ENCODE measurements at regions not wholly inside any gene's neighbourhood (a gene's known extent, or its start where the extent isn't known, plus 50 kb on each side); places are given as distances from the start of the nearest gene placed in this dataset.

GRCh38 chr5:77898385-77898784 is 122.2 kb upstream of the TBCA start:
- H3K9me3 ChIP-seq (replicated peaks; ENCODE audit: control insufficient read depth, insufficient read depth, low read depth, low read length): no peaks in the 10 kb centered on the region
- no TSS peak for BruUV-seq (replicated peaks)
- ChIA-PET POLR2A (interaction anchor here (0.5 to 1.2 kb wide), 3 partner anchors 12 to 1203 kb away, joined by 3 read pairs; no protein-coding TSS in a partner anchor), CTCF (ENCODE audit: low intra/inter-chr PET ratio) (no interaction called here)
- H3K4me2 ChIP-seq (ENCODE audit: insufficient read depth, low read length): no peak overlapping the region
- H3K4me1 ChIP-seq (replicated peaks in 1 of 2; ENCODE audit: control insufficient read depth in 2 of 2, insufficient read depth in 2 of 2, low read length in 2 of 2): peaks cover under 1 to 9% of the 10 kb centered on the region in 2 experiments; a peak in 4 of 5 replicates
- ATAC-seq (no peak), FAIRE-seq (no peak), DNase-seq (ENCODE audit: extremely low read depth in 1 of 4, low spot score in 3 of 4) (no peak)
- TF ChIP-seq CHD7 (IDR thresholded peaks at IDR 0.05; ENCODE audit: low read depth, low read length) (no peak), ZFPM2 (CRISPR knock-in tag; IDR thresholded peaks at IDR 0.05) (no peak), ASH1L (IDR thresholded peaks at IDR 0.05; ENCODE audit: borderline replicate concordance, low read depth, partially characterized antibody) (no peak), PHTF2 (CRISPR knock-in tag; IDR thresholded peaks at IDR 0.05) (no peak), MYC (IDR thresholded peaks at IDR 0.05; ENCODE audit: low read depth, low read length) (no peak), MYC (CRISPR knock-in tag; IDR thresholded peaks at IDR 0.05; ENCODE audit: borderline replicate concordance, low read depth) (no peak), ESRRA (IDR thresholded peaks at IDR 0.05; ENCODE audit: borderline replicate concordance, low read depth) (no peak), RFX1 (IDR thresholded peaks at IDR 0.05) (no peak), ARID2 (IDR thresholded peaks at IDR 0.05) (no peak)
- H3K36me3 ChIP-seq (ENCODE audit: control insufficient read depth, insufficient read depth, low read length): no peaks in the 10 kb centered on the region
- intact Hi-C loops (cut with micrococcal nuclease) (no loop called here), in situ Hi-C loops (cut with MboI) (no loop called here)
- no peaks in the 10 kb centered on the region for H3K9me1 ChIP-seq (ENCODE audit: control insufficient read depth, insufficient read depth, low read length)
- 32% methylated on average over 2 of the region's 2 CpGs for WGBS (ENCODE audit: insufficient coverage, low coverage, missing lambda C conversion rate)
- no peaks in the 10 kb centered on the region for H4K20me1 ChIP-seq (replicated peaks; ENCODE audit: control insufficient read depth, insufficient read depth, low read length)
- H3K79me2 ChIP-seq (ENCODE audit: control insufficient read depth, insufficient read depth, low read length): no peaks in the 10 kb centered on the region
- H3K4me3 ChIP-seq: no peak overlapping the region
- H2AFZ ChIP-seq (ENCODE audit: low read depth, low read length): no peak overlapping the region
- no peak overlapping the region for H3K27ac ChIP-seq (ENCODE audit: extremely low read depth, low read depth, low read length)
- H3K9ac ChIP-seq (ENCODE audit: insufficient read depth in 1 of 2, low read depth in 2 of 2, low read length in 2 of 2): no peak overlapping the region
- H3K27me3 ChIP-seq (ENCODE audit: control insufficient read depth in 2 of 2, insufficient read depth in 2 of 2, low read length in 2 of 2): peaks cover 0 to 2% of the 10 kb centered on the region in 2 experiments; a peak in 2 of 5 replicates
